Astrocyte (in vitro differentiated cells and primary cell): ENCODE measurements at regions not wholly inside any gene's neighbourhood (a gene's known extent, or its start where the extent isn't known, plus 50 kb on each side); places are given as distances from the start of the nearest gene placed in this dataset.

Experiments used
- DNase-seq: peaks from one replicate; pipeline ENCODE4 v3.0.0-alpha.2; 2010; ENCODE audit warnings: low read depth
- FAIRE-seq: peaks from 2 replicates; lab custom pipeline; 2011; peaks lifted over from hg19 to GRCh38; lab: Jason Lieb, UNC
- H2AFZ ChIP-seq: 2 replicates; pipeline ENCODE4 v1.6.0; 2012; ENCODE audit warnings: low read depth, low read length, inconsistent platforms
- H3K27ac ChIP-seq: 2 replicates; pipeline ENCODE4 v1.5.1; 2011; ENCODE audit warnings: low read depth, low read length, inconsistent platforms
- H3K27me3 ChIP-seq: 2 replicates; pipeline ENCODE4 v1.6.0; 2011; ENCODE audit warnings: low read length, inconsistent platforms; ENCODE audit not compliant: insufficient read depth
- H3K36me3 ChIP-seq: 2 replicates; pipeline ENCODE4 v1.5.1; 2011; ENCODE audit warnings: low read length, inconsistent platforms; ENCODE audit not compliant: insufficient read depth
- H3K4me1 ChIP-seq: 2 replicates; pipeline ENCODE4 v1.5.1; 2011; ENCODE audit warnings: low read length, inconsistent platforms; ENCODE audit not compliant: insufficient read depth
- H3K4me2 ChIP-seq: 2 replicates; pipeline ENCODE4 v1.6.0; 2012; ENCODE audit warnings: low read length, inconsistent platforms
- H3K4me3 ChIP-seq: 2 replicates; pipeline ENCODE4 v1.5.1; 2011; ENCODE audit warnings: low read depth, mild to moderate bottlenecking, low read length, inconsistent platforms; ENCODE audit not compliant: insufficient read depth
- H3K79me2 ChIP-seq: 2 replicates; pipeline ENCODE4 v1.6.0; 2012; ENCODE audit warnings: mild to moderate bottlenecking, low read length, inconsistent platforms; ENCODE audit not compliant: insufficient read depth
- H3K9ac ChIP-seq: 2 replicates; pipeline ENCODE4 v1.6.0; 2012; ENCODE audit warnings: mild to moderate bottlenecking, low read length, inconsistent platforms
- H3K9me3 ChIP-seq: 2 replicates; pipeline ENCODE4 v1.5.1; 2012; ENCODE audit warnings: low read depth, mild to moderate bottlenecking, low read length, inconsistent platforms; ENCODE audit not compliant: insufficient read depth
- H4K20me1 ChIP-seq: 2 replicates; pipeline ENCODE4 v1.6.0; 2012; ENCODE audit warnings: low read length, inconsistent platforms; ENCODE audit not compliant: insufficient read depth
- H3K27ac Mint-ChIP-seq: one replicate; pipeline ENCODE4 v1.8.0; 2021; ENCODE audit warnings: mild to moderate bottlenecking, mixed read lengths; ENCODE audit not compliant: unreplicated experiment
- H3K27me3 Mint-ChIP-seq: one replicate; pipeline ENCODE4 v1.8.0; 2021; ENCODE audit warnings: low read depth, mixed read lengths; ENCODE audit not compliant: unreplicated experiment
- H3K36me3 Mint-ChIP-seq: one replicate; pipeline ENCODE4 v1.8.0; 2021; ENCODE audit warnings: low read depth, mixed read lengths; ENCODE audit not compliant: unreplicated experiment
- H3K4me1 Mint-ChIP-seq: one replicate; pipeline ENCODE4 v1.8.0; 2021; ENCODE audit warnings: low read depth, mixed read lengths; ENCODE audit not compliant: unreplicated experiment
- H3K4me3 Mint-ChIP-seq: one replicate; pipeline ENCODE4 v1.8.0; 2021; ENCODE audit warnings: mild to moderate bottlenecking, moderate library complexity, mixed read lengths; ENCODE audit not compliant: unreplicated experiment
- H3K9me3 Mint-ChIP-seq: one replicate; pipeline ENCODE4 v1.8.0; 2021; ENCODE audit warnings: mild to moderate bottlenecking, mixed read lengths; ENCODE audit not compliant: unreplicated experiment
- EZH2 ChIP-seq: IDR thresholded peaks from 2 replicates; pipeline ENCODE4 v1.6.1; 2012; ENCODE audit warnings: mild to moderate bottlenecking, low read length, inconsistent platforms; ENCODE audit not compliant: insufficient read depth
- TF ChIP-seq, protein P1 (sequence below): IDR thresholded peaks from 2 replicates; pipeline ENCODE4 v1.5.1; 2011; ENCODE audit warnings: low read depth, mild to moderate bottlenecking, inconsistent platforms, low read length, moderate library complexity; ENCODE audit not compliant: insufficient read depth

- no peak overlapping the region for H3K27ac Mint-ChIP-seq
- Histone ChIP-seq H3K4me2 (no peak overlapping the region), H3K4me1 (no peaks in the 10 kb centered on the region), H3K9me3 (no peaks in the 10 kb centered on the region), H3K4me3 (no peak overlapping the region), H3K27me3 (no peaks in the 10 kb centered on the region), H2AFZ (no peak overlapping the region), H4K20me1 (no peaks in the 10 kb centered on the region), H3K9ac (no peak overlapping the region), H3K36me3 (no peaks in the 10 kb centered on the region), H3K79me2 (no peaks in the 10 kb centered on the region), H3K27ac (no peak overlapping the region)
- H3K27me3 Mint-ChIP-seq = no peaks in the 10 kb centered on the region
- TF ChIP-seq, protein P1, sequence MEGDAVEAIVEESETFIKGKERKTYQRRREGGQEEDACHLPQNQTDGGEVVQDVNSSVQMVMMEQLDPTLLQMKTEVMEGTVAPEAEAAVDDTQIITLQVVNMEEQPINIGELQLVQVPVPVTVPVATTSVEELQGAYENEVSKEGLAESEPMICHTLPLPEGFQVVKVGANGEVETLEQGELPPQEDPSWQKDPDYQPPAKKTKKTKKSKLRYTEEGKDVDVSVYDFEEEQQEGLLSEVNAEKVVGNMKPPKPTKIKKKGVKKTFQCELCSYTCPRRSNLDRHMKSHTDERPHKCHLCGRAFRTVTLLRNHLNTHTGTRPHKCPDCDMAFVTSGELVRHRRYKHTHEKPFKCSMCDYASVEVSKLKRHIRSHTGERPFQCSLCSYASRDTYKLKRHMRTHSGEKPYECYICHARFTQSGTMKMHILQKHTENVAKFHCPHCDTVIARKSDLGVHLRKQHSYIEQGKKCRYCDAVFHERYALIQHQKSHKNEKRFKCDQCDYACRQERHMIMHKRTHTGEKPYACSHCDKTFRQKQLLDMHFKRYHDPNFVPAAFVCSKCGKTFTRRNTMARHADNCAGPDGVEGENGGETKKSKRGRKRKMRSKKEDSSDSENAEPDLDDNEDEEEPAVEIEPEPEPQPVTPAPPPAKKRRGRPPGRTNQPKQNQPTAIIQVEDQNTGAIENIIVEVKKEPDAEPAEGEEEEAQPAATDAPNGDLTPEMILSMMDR = no peak
- TF ChIP-seq EZH2 = no peak
- peaks cover 2% of the 10 kb centered on the region for H3K9me3 Mint-ChIP-seq
- FAIRE-seq (no peak), DNase-seq (no peak)
- H3K36me3 Mint-ChIP-seq = no peaks in the 10 kb centered on the region
- H3K4me1 Mint-ChIP-seq = no peaks in the 10 kb centered on the region
- no peak overlapping the region for H3K4me3 Mint-ChIP-seq
These were observed 602.9 kb upstream of the ADGRB3 start for GRCh38 chr6:68032217-68032616.

GRCh38 chr6:68031054-68031453 lies 604.0 kb upstream of the ADGRB3 start:
- H3K27ac ChIP-seq = no peak overlapping the region
- TF ChIP-seq, protein P1 = no peak
- no peak for TF ChIP-seq EZH2
- DNase-seq (no peak), FAIRE-seq (no peak)
- no peaks in the 10 kb centered on the region for H3K4me1 ChIP-seq
- Mint-ChIP-seq H3K4me1 (no peaks in the 10 kb centered on the region), H3K4me3 (no peak overlapping the region), H3K27ac (no peak overlapping the region), H3K36me3 (no peaks in the 10 kb centered on the region), H3K27me3 (no peaks in the 10 kb centered on the region), H3K9me3 (peaks cover 1% of the 10 kb centered on the region)
- no peak overlapping the region for H2AFZ ChIP-seq
- no peaks in the 10 kb centered on the region for H3K79me2 ChIP-seq
- no peaks in the 10 kb centered on the region for H3K27me3 ChIP-seq
- no peak overlapping the region for H3K9ac ChIP-seq
- H3K9me3 ChIP-seq = no peaks in the 10 kb centered on the region
- no peaks in the 10 kb centered on the region for H3K36me3 ChIP-seq
- no peak overlapping the region for H3K4me2 ChIP-seq
- no peaks in the 10 kb centered on the region for H4K20me1 ChIP-seq
- H3K4me3 ChIP-seq = no peak overlapping the region

DNA sequence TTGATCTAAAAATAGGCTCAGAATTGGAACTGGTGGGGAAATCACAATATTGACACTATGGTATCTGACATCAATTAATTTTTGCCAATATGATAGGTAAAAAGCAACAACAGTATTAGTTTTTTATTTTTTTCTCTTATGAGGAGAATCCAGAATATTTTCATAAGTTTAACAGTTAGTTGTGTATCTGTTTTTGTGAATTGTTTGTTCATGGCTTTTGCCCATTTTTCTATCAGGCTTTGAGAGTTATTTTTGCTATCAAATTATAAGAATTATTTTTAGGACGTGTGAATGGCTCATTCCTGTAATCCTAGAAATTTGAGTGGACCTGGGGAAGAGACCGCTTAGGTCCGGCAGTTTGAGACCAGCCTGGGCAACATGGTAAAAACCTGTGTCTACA lies 608.6 kb upstream of the ADGRB3 start:
- H3K79me2 ChIP-seq = no peaks in the 10 kb centered on the region
- H3K9me3 Mint-ChIP-seq = no peaks in the 10 kb centered on the region
- no peak overlapping the region for H3K4me3 Mint-ChIP-seq
- H3K27ac Mint-ChIP-seq = no peak overlapping the region
- no peak overlapping the region for H3K4me3 ChIP-seq
- H3K36me3 Mint-ChIP-seq = no peaks in the 10 kb centered on the region
- no peak overlapping the region for H2AFZ ChIP-seq
- H3K4me1 ChIP-seq = no peaks in the 10 kb centered on the region
- H3K36me3 ChIP-seq = no peaks in the 10 kb centered on the region
- DNase-seq = no peak
- no peak for FAIRE-seq
- no peak overlapping the region for H3K4me2 ChIP-seq
- no peaks in the 10 kb centered on the region for H4K20me1 ChIP-seq
- TF ChIP-seq, protein P1 = no peak
- TF ChIP-seq EZH2 = no peak
- no peak overlapping the region for H3K27ac ChIP-seq
- no peaks in the 10 kb centered on the region for H3K27me3 ChIP-seq
- no peaks in the 10 kb centered on the region for H3K9me3 ChIP-seq
- no peak overlapping the region for H3K9ac ChIP-seq
- no peaks in the 10 kb centered on the region for H3K4me1 Mint-ChIP-seq
- H3K27me3 Mint-ChIP-seq = no peaks in the 10 kb centered on the region
